LHCN-M2 (cell line): ENCODE measurements at regions not wholly inside any gene's neighbourhood (a gene's known extent, or its start where the extent isn't known, plus 50 kb on each side); places are given as distances from the start of the nearest gene placed in this dataset.
"Not testable (repeated sequence)": the region's sequence is repeated elsewhere in the genome, so short reads cannot be mapped to it uniquely, and the experiment has no call there.

Experiments used
- DNase-seq: peaks from one replicate; pipeline ENCODE4 v3.0.0-alpha.2; 2012; ENCODE audit warnings: low read depth

DNA sequence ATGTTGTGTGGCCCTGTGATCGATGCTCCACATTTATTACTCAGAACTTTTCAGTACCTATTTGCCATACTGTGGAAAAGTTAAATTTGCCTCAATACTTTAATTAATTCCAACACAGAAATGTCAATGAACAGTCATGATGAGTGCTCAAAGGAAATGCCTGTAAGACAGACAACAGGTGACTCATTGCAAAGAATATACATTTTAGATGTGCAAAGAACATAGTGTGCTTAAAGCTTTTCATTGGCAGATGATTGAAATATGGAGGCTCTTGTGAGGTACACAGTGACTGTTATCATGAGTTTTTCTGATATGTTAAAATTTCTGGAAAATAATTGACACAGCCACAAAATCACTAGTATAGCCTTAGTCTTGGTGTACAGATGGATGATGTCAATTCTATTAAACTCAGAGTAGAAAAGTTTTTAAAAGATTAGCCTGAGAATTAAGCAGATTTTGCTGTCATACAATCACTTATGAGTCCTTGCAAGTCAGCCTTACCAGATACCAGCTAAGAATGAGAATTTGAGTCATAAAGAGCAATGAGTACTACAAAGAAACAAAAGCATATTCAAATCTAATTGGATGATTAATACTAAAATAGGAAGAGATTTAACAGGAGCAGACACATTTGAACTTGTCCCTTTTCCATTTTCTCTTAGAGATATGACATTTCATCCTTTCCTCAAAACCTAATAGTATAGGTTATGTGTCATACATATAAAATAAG, 544.1 kb downstream of the KCNH5 start:
- no peak for DNase-seq

DNA sequence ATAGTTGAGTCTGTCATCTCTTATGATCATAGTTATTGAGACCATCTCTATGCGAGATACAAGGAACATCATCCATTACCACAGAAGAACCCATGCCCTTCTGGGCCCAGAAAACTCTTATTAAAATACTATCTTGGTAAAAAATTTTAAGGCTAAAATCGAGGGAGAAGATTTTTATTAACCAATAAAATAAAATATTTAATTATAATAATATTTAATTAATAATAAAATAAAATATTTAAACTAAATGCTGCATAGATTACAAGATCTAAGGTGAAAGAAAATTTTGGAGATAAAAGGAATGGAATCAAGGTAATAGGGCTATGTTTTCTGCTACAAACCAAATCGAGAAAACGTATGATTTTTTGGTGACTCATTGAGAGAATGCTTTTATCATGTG, 540.2 kb downstream of the KCNH5 start:
- DNase-seq: no peak

DNA sequence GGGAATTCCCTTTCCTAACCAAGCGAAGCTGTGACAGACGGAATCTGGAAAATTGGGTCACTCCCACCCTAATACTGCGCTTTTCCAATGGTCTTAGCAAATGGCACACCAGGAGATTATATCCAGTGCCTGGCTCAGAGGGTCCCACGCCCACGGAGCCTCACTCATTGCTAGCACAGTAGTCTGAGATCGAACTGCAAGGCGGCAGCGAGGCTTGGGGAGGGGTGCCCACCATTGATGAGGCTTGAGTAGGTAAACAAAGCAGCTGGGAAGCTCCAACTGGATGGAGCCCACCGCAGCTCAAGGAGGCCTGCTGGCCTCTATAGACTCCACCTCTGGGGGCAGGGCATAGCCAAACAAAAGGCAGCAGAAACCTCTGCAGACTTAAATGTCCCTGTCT, 523.9 kb downstream of the KCNH5 start:
- DNase-seq: not testable (repeated sequence)

DNA sequence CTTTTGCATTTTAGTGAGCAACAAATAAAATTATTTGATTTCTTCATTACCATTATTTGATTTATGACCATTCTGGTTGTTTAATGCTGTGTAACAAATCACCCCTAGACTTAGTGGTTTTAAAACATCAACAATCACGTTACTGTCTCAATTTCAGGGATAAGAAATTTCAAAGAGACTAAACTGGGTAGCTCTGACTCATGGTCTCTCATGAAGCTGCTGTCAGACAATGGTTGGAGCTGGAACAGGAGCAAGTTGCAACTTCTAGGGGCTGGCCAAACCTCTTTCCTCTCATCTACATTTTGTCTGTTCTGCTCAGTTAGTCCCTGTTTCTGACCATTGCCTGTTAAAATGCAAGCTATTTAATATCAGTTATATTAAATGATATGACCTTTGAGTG, 517.0 kb downstream of the KCNH5 start:
- DNase-seq: no peak

DNA sequence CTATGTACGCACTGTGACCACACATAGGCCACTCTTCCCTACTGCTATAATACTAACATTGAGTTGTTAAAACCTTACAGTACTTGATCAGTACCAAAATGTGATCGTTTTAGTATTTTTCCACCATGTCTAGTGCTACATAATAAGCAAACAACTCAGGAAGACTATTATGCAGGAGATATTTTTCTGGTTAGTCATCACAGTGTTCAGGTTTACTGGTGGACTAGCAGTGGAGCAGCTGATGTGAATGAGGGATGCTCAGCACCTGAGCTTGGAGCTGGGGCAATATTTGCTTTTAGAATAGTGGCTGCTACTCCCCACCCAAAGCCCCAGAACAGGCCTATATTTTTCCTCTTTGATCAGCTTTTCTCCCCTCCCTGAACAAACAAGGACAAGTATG, 513.1 kb downstream of the KCNH5 start:
- DNase-seq: no peak

DNA sequence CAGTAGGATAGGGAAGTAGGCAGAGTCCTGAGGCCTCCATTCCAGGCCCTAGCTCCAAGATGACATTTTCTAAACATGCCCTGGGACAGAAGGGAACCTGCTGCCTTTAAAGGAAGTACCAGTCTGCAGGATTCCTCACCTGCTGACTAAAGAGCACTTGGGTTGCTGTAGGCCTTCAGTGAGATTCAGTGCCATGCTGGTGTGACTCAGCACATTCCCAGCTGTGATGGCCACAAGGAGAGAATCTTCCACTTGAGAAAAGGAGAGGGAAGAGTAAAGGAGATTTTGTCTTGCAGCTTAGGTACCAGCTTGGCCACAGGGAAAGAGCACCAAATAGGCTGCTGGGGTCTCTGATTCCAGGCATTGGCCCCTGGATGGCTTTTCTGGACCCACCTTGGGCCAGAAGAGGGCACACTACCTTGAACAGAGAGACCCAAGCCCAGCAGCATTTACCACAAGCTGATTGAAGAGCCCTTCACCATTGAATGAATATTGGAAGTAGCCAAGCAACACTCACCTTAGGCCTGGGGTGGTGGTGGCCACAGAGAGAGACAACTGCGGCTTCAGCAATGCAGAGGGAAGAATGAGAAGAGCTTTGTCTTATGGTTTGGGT, 498.3 kb downstream of the KCNH5 start:
- DNase-seq: no peak

DNA sequence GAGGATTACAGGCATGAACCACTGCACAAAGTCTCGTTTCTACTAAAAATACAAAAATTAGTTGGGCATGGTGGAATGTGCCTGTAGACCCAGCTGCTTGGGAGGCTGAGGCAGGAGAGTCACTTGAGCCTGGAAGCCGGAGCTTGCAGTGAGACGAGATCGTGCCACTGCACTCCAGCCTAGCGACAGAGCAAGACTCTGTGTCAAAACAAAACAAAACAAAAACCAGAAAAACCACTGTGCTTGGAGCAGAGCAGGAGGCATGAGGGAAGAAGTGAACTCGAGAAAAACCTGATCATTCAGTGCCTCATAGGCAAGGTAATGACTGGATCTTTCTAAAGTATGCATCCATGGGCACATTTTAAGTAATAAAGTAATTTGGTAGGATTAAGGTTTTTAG, 487.8 kb downstream of the KCNH5 start:
- no peak for DNase-seq

DNA sequence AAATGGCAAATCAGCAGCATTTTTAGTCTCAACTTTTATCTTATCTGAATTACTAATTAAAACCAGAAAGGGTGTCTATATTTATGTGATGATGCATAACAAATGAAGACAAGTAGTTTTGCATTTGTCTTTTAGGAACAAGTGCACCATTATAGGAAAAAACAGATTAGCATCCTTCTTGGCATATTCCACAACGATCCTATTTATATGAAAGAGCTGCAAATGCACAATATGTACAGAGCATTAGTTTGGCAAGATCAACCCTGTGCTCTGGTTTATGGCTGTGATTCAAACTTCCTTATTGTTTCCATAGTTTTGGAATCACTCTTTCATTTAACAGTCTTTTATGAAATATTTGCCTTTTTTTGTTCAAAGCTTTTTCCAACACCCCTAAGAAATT, 486.8 kb downstream of the KCNH5 start:
- no peak for DNase-seq

DNA sequence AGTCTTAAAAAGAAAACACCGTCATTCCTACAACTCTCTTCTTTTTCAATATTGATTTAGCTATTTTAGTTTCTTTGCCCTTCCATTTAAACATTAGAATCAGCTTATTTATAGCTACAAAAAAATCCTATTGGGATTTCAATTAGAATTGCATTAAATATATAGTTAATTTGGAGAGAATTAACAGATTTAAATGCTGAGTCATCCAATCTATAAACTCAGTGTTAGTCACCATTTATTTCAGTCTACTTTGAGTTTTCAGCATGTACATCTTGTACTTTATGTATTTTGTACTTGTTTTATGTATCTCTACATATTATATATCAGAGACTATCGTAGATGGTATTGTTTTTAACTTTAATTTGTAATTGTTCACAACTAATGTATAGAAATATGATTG, 460.0 kb downstream of the KCNH5 start:
- DNase-seq: no peak

DNA sequence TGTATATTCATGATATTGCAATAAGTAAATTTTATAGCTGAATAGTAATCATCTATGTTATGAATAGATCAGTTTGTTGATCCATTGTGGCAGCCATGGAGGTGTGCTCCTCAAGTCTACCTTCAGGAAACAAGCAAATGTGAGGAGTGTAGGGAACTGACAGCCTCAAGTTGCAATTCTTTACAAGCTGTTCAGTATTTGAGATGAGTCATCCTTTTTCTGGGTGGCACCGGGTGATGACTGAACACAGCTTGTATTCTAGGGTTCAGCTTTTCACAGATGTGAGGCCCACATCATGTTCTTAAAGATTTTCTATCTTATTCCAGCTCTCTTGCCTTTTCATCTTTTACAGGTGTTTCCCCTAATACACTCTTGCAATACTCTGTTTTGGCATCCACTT, 452.4 kb downstream of the KCNH5 start:
- no peak for DNase-seq

DNA sequence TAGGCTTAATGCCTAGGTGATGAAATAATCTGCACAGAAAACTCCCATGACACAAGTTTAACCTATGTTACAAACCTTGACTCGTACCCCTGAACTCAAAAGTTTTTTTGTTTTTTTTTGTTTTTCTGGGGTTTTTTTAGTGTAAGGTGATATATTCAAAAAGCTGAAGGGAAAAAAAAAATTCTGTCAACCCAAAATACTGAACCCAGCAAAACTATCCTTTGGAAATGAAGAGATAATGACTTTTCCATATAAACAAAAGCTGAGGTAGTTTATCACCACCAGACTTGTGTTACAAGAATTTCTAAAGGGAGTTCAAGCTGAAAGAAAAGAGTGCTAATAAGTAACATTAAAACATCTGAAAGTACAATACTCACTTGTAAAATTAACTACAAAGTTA, 448.1 kb downstream of the KCNH5 start:
- no peak for DNase-seq

DNA sequence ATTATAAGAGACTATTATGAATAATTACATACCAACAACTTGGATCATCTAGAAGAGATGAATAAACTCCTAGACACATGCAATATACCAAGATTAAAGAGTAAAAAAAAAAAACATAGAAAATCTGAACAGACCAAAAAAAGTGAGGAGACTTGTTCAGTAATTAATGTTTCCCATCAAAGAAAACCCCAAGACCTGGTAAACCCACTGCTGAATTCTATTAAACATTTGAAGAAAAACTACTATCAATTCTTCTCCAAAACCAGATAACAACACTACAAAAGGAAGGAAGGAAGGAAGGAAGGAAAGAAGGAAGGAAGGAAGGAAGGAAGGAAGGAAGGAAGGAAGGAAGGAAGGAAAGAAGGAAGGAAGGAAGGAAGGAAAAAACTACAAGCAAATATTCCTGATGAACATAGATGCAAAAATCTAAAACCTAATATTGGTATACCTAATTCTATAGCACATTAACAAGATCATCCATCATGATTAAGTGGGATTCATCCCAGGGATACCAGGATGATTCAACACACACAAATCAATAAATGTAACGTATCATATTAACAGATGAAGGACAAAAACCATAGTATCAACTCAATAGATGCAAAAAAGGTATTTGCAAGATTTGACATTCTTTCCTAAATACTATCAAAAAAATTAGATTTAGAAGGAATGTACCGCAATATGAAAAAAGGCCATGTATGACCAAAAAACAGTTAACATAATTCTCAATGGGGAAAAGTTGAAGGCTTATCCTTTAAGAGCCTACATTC, 445.5 kb downstream of the KCNH5 start:
- no peak for DNase-seq

DNA sequence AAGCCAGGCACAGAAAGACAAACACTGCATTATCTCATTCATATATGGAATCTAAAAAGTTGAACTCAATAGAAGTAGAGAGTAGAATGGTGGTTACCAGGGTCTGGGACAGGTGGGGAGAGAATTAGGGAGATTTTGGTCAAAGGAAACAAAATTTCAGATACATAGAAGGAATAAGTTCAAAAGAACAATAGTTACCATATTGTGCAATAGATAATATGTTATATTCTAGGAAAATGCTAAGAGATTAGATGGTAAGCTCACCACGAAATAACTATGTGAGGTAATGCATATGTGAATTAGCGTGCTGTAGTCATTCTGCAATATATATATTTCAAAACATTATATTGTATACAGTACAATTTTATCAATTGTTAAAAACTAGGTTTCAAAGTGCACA, 442.5 kb downstream of the KCNH5 start:
- DNase-seq: no peak

DNA sequence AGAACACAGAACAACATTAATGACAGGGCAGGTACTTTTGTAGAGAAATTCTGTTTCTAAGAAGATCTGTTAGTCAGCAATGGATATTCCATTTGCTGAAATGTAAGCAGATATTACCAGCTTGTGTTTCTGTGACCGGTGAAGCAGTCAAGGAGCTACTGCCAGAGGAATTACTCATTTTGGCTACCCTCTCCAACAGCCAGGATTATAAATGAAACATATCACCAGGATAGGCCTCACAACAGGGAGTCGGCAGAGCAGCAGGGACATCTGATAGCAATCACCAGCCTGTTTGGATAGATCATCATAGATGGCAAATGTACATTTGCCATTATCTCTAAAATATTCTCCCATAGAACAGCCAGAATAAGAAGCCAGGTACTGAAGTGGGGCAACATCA, 440.7 kb downstream of the KCNH5 start:
- DNase-seq: no peak

DNA sequence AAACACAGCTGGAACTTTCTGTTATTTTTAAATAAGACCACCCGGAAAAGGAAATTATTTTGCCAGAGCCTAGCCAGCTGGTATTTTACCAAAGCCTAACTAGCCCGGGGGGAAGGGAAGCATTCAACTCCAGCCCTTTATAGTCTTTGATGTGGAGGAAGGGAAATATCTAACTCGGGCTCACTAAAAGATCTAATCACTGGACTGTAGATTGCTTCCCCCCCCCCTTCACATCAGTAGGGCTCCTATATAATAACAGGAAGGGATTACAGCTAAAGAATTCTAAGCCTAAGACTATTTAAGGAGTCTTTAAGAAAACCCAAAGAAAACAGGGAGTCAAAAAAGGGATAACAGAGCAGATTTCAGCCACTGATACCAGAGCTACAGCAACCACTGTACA, 431.1 kb downstream of the KCNH5 start:
- DNase-seq: no peak

DNA sequence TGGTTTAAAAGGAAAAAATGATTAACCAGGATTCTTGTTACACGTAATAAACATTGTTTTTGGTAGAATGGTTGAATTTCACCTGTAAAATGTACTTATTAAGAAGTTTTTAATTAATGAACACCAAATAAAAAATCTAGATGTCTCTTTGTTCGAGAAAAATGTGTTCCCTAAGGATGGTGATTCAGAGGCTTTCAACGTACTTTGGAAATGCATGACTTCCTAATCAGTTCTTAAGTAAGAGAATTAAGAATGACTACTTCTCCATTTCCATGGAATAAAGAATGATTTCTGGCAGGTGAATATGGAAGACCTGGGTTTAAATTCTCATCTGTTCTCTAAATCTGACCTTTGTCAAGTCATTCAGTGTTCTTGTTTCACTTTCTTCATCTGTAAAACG, 428.6 kb downstream of the KCNH5 start:
- no peak for DNase-seq

DNA sequence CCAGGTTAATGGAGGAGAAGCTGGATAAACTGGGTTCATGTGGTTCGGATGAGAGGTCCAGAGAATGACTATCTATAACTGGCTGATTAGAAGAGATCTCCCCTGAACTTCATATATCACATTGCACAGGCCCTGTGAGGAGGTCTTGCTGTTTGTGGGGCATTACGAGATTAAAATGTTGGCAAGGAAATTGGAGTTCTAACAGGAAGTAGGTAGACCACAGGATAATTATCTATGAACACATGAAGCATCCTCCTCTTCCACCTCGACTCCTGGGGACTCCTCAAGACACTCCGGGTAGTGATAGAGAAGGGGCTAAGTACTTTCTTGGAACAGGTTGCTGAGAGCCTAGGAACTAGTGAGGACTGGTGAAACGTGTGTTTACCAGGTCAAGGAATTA, 418.8 kb downstream of the KCNH5 start:
- no peak for DNase-seq

DNA sequence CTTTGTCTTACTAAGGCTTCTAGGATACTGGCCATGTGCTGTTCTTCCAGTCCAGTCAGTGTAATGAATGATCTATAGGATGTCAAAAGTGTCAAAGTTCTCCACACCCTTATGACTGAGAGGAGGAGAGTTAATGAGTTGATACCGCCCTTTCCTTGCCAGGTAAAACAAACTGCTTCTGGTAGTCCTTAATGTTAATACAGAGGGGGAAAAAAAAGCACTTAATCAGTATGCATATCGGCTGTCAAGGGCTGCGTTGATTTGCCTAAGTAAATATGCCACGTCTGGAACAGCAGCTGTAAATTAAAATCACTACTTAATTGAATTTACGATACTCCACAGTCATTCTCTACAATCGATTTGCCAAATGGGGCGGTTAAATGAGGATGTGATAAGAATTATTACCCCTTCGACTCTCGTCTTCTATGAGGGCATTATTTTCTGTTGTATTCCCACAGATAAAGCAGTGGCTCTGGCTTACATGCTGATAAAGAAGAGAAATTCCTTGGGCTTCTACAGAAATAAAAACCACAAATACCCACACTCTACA, 416.0 kb downstream of the KCNH5 start:
- no peak for DNase-seq

DNA sequence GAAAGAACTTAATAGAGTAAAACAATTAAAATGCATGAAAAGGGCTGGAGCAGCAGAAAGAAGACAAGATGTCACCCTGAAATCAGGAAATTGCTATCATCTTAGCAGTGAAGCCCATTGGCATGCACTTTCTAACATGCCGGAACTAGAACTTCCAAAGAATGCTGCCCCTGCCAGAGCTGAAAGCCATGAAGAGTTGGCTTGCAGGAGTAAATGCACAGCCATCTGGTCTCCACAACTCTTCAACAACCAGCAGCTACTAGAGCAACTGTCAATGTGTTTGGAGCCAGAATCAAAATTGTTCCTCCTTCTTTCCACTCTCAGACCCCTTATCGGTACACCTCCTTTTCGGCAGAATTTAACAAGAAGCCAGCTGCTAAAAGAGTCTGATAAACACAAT, 414.1 kb downstream of the KCNH5 start:
- no peak for DNase-seq

DNA sequence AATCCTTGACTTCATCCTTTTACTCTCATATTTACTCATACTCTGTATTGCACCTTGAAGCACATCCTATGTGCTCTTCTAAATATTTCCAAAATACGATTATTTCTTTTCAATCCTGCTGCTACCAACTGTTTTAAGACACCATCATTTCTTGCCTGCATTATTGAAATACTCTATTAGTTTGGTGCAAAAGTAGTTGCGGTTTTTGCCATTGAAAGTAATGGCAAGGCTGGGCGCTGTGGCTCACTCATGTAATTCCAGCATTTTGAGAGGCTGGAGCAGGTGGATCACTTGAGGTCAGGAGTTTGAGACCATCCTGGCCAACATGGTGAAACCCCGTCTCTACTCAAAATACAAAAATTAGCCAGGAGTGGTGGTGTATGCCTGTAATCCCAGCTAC, 412.5 kb downstream of the KCNH5 start:
- no peak for DNase-seq

DNA sequence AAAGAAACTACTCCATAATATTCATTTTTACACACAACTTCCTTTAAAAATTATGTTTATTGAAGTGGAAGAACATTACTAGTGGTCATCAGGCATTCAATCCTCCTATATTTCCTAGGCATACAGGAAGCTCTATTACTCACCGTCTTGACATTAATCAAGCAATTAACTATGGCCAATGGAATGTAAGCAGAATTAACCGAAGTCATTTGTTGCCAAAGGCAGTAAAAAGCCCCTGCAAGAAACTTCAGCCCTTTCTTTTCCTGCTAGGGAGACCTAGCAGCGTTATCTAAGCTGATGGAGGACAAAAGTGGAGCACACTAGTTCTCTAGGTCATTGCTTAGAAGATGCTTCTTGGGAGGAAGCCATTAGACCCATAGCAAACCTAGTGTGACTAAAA, 399.6 kb downstream of the KCNH5 start:
- no peak for DNase-seq
